Liver (tissue), 8 donors: ENCODE measurements at regions not wholly inside any gene's neighbourhood (a gene's known extent, or its start where the extent isn't known, plus 50 kb on each side); places are given as distances from the start of the nearest gene placed in this dataset.
"Not testable (repeated sequence)": the region's sequence is repeated elsewhere in the genome, so short reads cannot be mapped to it uniquely, and the experiment has no call there.

Experiments
- DNase-seq: peaks from one replicate; pipeline ENCODE4 v3.0.0-alpha.2; 2017; ENCODE audit warnings: low spot score
- H3K27ac ChIP-seq, 2 donors: one replicate each; pipeline ENCODE4 v1.7.0; 2013; ENCODE audit warnings: inconsistent platforms in 2 of 2, low read length in 2 of 2, control low read depth in 1 of 2, low read depth in 1 of 2, mild to moderate bottlenecking in 1 of 2
- H3K27me3 ChIP-seq, 4 donors: one replicate each; pipeline versions ENCODE4 v1.6.1 to v1.7.0; 2013; ENCODE audit warnings: low read length in 3 of 4, inconsistent platforms in 1 of 4, mild to moderate bottlenecking in 1 of 4, moderate library complexity in 1 of 4; ENCODE audit not compliant: control insufficient read depth in 4 of 4, insufficient read depth in 4 of 4
- H3K36me3 ChIP-seq, 4 donors: one replicate each; pipeline versions ENCODE4 v1.6.1 to v1.7.0; 2013; ENCODE audit warnings: low read length in 3 of 4, mild to moderate bottlenecking in 3 of 4, low read depth in 1 of 4, moderate library complexity in 1 of 4; ENCODE audit not compliant: control insufficient read depth in 4 of 4, insufficient read depth in 3 of 4
- H3K4me1 ChIP-seq, 4 donors: one replicate each; pipeline versions ENCODE4 v1.6.1 to v1.7.0; 2013; ENCODE audit warnings: low read length in 3 of 4, mild to moderate bottlenecking in 3 of 4, moderate library complexity in 1 of 4; ENCODE audit not compliant: control insufficient read depth in 4 of 4, insufficient read depth in 4 of 4
- H3K4me3 ChIP-seq, 3 donors: one replicate each; pipeline versions ENCODE4 v1.6.1 to v1.7.0; 2013; ENCODE audit warnings: low read length in 3 of 3, control low read depth in 1 of 3, low read depth in 1 of 3, mild to moderate bottlenecking in 1 of 3
- H3K9ac ChIP-seq, 2 donors: one replicate each; pipeline ENCODE4 v1.7.0; 2013; ENCODE audit warnings: low read length in 2 of 2, mild to moderate bottlenecking in 2 of 2, moderate library complexity in 2 of 2, control low read depth in 1 of 2, low read depth in 1 of 2
- H3K9me3 ChIP-seq, 4 donors: one replicate each; pipeline versions ENCODE4 v1.6.1 to v1.7.0; 2013; ENCODE audit warnings: low read length in 3 of 4; ENCODE audit not compliant: control insufficient read depth in 4 of 4
- EGR1 ChIP-seq, 2 donors: IDR thresholded peaks; 2 replicates each; pipeline ENCODE4 v1.6.1; 2016 to 2018; ENCODE audit warnings: antibody characterized with exemption in 2 of 2, low read depth in 2 of 2
- FOXA2 ChIP-seq: IDR thresholded peaks from 2 replicates; pipeline ENCODE4 v1.6.1; 2016; ENCODE audit warnings: antibody characterized with exemption
- HNF4A ChIP-seq, 2 donors: conservative IDR thresholded peaks; 2 replicates each; pipeline ENCODE4 v1.6.1; 2016; ENCODE audit warnings: antibody characterized with exemption in 2 of 2, mild to moderate bottlenecking in 2 of 2
- JUND ChIP-seq, 2 donors: IDR thresholded peaks; 2 replicates each; pipeline ENCODE4 v1.6.1; 2016; ENCODE audit warnings: antibody characterized with exemption in 2 of 2
- NR2F2 ChIP-seq: IDR thresholded peaks from 2 replicates; pipeline ENCODE4 v1.6.1; 2016; ENCODE audit warnings: antibody characterized with exemption
- RAD21 ChIP-seq, 2 donors: IDR thresholded peaks; 2 replicates each; pipeline ENCODE4 v1.6.1; 2016; ENCODE audit warnings: antibody characterized with exemption in 2 of 2, mild to moderate bottlenecking in 2 of 2
- RXRA ChIP-seq, 2 donors: IDR thresholded peaks; 2 replicates each; pipeline ENCODE4 v1.6.1; 2017 to 2018; ENCODE audit warnings: antibody characterized with exemption in 2 of 2, mild to moderate bottlenecking in 1 of 2
- SP1 ChIP-seq: IDR thresholded peaks from 2 replicates; pipeline ENCODE4 v1.6.1; 2018; ENCODE audit warnings: antibody characterized with exemption, mild to moderate bottlenecking
- TAF1 ChIP-seq: conservative IDR thresholded peaks from 2 replicates; pipeline ENCODE4 v1.6.1; 2016; ENCODE audit warnings: antibody characterized with exemption, mild to moderate bottlenecking
- YY1 ChIP-seq: IDR thresholded peaks from 2 replicates; pipeline ENCODE4 v1.6.1; 2016; ENCODE audit warnings: antibody characterized with exemption, mild to moderate bottlenecking
- WGBS: extraction: QIAGEN DNeasy Blood & Tissue Kit; methylation state at CpG from one replicate; pipeline ENCODE4 v1.1.7; 2013; 5-methylcytosine and 5-hydroxymethylcytosine counted together
- TF ChIP-seq, protein P1 (sequence below): IDR thresholded peaks from 2 replicates; pipeline ENCODE4 v1.6.1; 2016; ENCODE audit warnings: antibody characterized with exemption
- TF ChIP-seq, protein P2 (sequence below): fragments of 150-350 bp; IDR thresholded peaks from 2 replicates; pipeline ENCODE4 v1.5.1; 2017; ENCODE audit warnings: improper control_type of control experiment, low read depth, low read length; ENCODE audit not compliant: missing input control
- TF ChIP-seq, protein P3 (sequence below): IDR thresholded peaks from 2 replicates; pipeline ENCODE4 v1.6.1; 2016; ENCODE audit warnings: antibody characterized with exemption, mild to moderate bottlenecking
- TF ChIP-seq, protein P4 (sequence below): IDR thresholded peaks from 2 replicates; pipeline ENCODE4 v1.6.1; 2016; ENCODE audit warnings: antibody characterized with exemption
- donor health status: healthy.
- donor health status: healthy.
- donor health status: healthy.
- donor health status: healthy.
- donor health status: healthy.

DNA sequence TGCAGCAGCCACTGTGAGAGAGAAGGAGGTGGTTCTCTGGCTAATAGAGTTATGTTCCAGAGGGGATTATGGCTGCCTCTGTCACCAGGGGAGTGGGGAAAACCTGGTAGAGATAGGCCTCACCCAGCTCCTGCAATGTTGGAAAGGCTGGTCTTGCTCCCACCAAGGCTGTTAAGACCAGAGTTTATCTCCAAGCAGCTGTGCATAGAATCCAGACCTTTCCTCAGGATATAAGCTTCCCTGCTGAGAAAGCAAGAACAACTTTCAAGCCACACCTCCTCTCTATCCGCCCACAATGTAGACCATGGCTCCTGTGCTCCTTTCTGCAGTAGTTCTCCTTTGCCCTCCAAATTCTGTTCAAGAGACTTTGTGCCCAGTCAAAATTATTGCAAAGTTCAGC, 1375.4 kb downstream of the REEP3 start:
- Histone ChIP-seq H3K27ac (no peak overlapping the region), H3K4me3 (no peak overlapping the region), H3K9ac (no peak overlapping the region), H3K36me3 (no peaks in the 10 kb centered on the region), H3K27me3 (no peaks in the 10 kb centered on the region), H3K9me3 (peaks cover 3 to 14% (median 11%) of the 10 kb centered on the region in 4 donors), H3K4me1 (no peaks in the 10 kb centered on the region)
- no peak for DNase-seq
- WGBS = 95% methylated on average over 1 of the region's 1 CpG
- TF ChIP-seq, protein P1, sequence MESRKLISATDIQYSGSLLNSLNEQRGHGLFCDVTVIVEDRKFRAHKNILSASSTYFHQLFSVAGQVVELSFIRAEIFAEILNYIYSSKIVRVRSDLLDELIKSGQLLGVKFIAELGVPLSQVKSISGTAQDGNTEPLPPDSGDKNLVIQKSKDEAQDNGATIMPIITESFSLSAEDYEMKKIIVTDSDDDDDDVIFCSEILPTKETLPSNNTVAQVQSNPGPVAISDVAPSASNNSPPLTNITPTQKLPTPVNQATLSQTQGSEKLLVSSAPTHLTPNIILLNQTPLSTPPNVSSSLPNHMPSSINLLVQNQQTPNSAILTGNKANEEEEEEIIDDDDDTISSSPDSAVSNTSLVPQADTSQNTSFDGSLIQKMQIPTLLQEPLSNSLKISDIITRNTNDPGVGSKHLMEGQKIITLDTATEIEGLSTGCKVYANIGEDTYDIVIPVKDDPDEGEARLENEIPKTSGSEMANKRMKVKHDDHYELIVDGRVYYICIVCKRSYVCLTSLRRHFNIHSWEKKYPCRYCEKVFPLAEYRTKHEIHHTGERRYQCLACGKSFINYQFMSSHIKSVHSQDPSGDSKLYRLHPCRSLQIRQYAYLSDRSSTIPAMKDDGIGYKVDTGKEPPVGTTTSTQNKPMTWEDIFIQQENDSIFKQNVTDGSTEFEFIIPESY = no peak
- TF ChIP-seq, protein P2, sequence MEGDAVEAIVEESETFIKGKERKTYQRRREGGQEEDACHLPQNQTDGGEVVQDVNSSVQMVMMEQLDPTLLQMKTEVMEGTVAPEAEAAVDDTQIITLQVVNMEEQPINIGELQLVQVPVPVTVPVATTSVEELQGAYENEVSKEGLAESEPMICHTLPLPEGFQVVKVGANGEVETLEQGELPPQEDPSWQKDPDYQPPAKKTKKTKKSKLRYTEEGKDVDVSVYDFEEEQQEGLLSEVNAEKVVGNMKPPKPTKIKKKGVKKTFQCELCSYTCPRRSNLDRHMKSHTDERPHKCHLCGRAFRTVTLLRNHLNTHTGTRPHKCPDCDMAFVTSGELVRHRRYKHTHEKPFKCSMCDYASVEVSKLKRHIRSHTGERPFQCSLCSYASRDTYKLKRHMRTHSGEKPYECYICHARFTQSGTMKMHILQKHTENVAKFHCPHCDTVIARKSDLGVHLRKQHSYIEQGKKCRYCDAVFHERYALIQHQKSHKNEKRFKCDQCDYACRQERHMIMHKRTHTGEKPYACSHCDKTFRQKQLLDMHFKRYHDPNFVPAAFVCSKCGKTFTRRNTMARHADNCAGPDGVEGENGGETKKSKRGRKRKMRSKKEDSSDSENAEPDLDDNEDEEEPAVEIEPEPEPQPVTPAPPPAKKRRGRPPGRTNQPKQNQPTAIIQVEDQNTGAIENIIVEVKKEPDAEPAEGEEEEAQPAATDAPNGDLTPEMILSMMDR = no peak

DNA sequence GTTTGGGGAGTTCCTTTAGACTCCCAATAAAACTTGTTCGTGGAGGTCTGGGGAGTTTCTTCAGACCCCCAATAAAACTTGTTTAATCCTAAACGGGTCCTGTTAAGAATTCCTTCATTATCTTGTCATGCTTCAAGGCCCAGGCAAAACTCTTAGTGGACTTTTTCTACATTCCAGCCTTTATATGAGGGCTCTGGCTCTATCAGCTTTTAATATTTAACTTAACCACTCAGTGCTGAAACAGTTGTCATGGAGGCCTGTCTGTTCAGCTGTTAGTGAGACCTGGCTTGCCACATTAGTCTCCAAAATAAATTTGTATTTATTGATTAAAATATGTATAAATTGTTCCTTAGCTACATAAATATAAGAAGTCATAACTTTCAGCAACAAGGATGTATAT, 1385.1 kb downstream of the REEP3 start:
- not testable (repeated sequence) for H3K9me3 ChIP-seq, H3K36me3 ChIP-seq, H3K4me1 ChIP-seq, H3K27ac ChIP-seq, H3K9ac ChIP-seq, H3K4me3 ChIP-seq, DNase-seq, H3K27me3 ChIP-seq
- WGBS = 21% methylated on average over 2 of the region's 2 CpGs

DNA sequence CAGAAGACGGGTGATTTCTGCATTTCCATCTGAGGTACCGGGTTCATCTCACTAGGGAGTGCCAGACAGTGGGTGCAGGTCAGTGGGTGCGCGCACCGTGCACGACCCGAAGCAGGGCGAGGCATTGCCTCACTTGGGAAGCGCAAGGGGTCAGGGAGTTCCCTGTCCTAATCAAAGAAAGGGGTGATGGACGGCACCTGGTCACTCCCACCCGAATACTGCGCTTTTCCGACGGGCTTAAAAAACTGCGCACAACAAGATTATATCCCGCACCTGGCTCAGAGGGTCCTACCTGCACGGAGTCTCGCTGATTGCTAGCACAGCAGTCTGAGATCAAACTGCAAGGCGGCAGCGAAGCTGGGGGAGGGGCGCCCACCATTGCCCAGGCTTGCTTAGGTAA, 1403.1 kb downstream of the REEP3 start:
- not testable (repeated sequence) for H3K4me1 ChIP-seq, DNase-seq, H3K27ac ChIP-seq, H3K4me3 ChIP-seq, H3K27me3 ChIP-seq, H3K9ac ChIP-seq, H3K9me3 ChIP-seq, H3K36me3 ChIP-seq
- 43% methylated on average over 21 of the region's 21 CpGs for WGBS

DNA sequence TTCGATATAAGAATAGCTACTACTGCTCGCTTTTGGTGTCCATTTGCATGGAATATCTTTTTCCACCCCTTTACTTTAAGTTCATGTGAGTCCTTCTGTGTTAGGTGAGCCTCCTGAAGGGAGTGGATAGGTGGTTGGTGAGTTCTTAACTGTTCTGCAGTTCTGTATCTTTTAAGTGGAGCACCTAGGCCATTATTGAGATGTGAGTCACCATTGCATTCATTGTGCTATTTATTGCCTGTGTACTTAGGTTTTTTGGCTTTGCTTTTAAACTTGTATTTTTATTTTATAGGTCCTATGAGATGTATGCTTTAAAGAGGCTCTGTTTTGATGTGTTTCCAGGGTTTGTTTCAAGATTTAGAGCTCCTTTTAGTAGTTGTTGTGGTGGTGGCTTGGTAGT, 1430.8 kb downstream of the REEP3 start:
- WGBS = 83% methylated on average over 2 of the region's 2 CpGs
- peaks cover 0 to 17% (median 3%) of the 10 kb centered on the region in 4 donors for H3K9me3 ChIP-seq
- no peak for DNase-seq
- TF ChIP-seq, protein P2 = no peak
- TF ChIP-seq NR2F2 (no peak), RXRA (IDR thresholded peaks at IDR 0.05) (no peak), SP1 (no peak), JUND (IDR thresholded peaks at IDR 0.05) (no peak), YY1 (no peak), TAF1 (no peak), RAD21 (IDR thresholded peaks at IDR 0.05) (no peak), EGR1 (IDR thresholded peaks at IDR 0.05; ENCODE audit: low read depth in 2 of 2) (no peak), HNF4A (conservative IDR thresholded peaks at IDR 0.05) (no peak), FOXA2 (no peak)
- TF ChIP-seq, protein P3, sequence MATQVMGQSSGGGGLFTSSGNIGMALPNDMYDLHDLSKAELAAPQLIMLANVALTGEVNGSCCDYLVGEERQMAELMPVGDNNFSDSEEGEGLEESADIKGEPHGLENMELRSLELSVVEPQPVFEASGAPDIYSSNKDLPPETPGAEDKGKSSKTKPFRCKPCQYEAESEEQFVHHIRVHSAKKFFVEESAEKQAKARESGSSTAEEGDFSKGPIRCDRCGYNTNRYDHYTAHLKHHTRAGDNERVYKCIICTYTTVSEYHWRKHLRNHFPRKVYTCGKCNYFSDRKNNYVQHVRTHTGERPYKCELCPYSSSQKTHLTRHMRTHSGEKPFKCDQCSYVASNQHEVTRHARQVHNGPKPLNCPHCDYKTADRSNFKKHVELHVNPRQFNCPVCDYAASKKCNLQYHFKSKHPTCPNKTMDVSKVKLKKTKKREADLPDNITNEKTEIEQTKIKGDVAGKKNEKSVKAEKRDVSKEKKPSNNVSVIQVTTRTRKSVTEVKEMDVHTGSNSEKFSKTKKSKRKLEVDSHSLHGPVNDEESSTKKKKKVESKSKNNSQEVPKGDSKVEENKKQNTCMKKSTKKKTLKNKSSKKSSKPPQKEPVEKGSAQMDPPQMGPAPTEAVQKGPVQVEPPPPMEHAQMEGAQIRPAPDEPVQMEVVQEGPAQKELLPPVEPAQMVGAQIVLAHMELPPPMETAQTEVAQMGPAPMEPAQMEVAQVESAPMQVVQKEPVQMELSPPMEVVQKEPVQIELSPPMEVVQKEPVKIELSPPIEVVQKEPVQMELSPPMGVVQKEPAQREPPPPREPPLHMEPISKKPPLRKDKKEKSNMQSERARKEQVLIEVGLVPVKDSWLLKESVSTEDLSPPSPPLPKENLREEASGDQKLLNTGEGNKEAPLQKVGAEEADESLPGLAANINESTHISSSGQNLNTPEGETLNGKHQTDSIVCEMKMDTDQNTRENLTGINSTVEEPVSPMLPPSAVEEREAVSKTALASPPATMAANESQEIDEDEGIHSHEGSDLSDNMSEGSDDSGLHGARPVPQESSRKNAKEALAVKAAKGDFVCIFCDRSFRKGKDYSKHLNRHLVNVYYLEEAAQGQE = no peak
- TF ChIP-seq, protein P4, sequence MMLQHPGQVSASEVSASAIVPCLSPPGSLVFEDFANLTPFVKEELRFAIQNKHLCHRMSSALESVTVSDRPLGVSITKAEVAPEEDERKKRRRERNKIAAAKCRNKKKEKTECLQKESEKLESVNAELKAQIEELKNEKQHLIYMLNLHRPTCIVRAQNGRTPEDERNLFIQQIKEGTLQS = no peak

More for the DNA sequence above, 1430.8 kb downstream of the REEP3 start:
- Histone ChIP-seq H3K9ac (no peak overlapping the region), H3K27me3 (no peaks in the 10 kb centered on the region), H3K27ac (no peak overlapping the region), H3K4me1 (no peaks in the 10 kb centered on the region), H3K36me3 (no peaks in the 10 kb centered on the region), H3K4me3 (no peak overlapping the region)
